ENCODE measurements at regions not wholly inside any gene's neighbourhood (a gene's known extent, or its start where the extent isn't known, plus 50 kb on each side); places are given as distances from the start of the nearest gene placed in this dataset.

DNA sequence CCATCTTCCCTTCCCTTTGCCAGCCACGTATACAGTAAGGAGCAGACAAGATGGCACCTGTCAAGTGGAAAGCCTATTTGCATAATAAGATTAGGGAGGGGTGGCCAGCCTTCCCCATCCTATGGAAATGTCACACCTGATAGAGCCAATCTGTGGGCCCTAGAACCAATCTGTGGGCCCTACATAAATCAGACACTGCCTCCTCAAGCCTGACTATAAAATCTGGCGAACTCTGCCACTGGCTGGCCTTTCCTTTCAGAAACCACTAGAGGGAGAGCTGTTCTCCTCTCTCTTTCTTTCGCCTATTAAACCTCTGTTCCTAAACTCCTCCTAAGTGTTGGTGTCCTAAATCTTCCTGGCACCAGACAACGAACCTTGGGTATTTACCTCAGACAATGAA lies 231.5 kb upstream of the KLHL1 start:
- Mint-ChIP-seq H3K9me3 (ENCODE audit: unreplicated experiment) (no peaks in the 10 kb centered on the region), H3K27ac (ENCODE audit: unreplicated experiment) (no peak overlapping the region), H3K36me3 (ENCODE audit: low read depth, unreplicated experiment) (no peaks in the 10 kb centered on the region), H3K27me3 (ENCODE audit: low read depth, unreplicated experiment) (no peaks in the 10 kb centered on the region), H3K4me3 (ENCODE audit: unreplicated experiment) (no peak overlapping the region), H3K4me1 (ENCODE audit: low read depth, unreplicated experiment) (no peaks in the 10 kb centered on the region)
- H4K20me1 ChIP-seq (ENCODE audit: insufficient read depth, low read length): no peaks in the 10 kb centered on the region
- no peak overlapping the region for H2AFZ ChIP-seq (ENCODE audit: low read depth, low read length)
- no peaks in the 10 kb centered on the region for H3K4me1 ChIP-seq (ENCODE audit: insufficient read depth, low read length)
- no peaks in the 10 kb centered on the region for H3K36me3 ChIP-seq (ENCODE audit: insufficient read depth, low read length)
- FAIRE-seq (no peak), DNase-seq (ENCODE audit: low read depth) (no peak)
- TF ChIP-seq EZH2 (IDR thresholded peaks at IDR 0.05; ENCODE audit: insufficient read depth, low read length): no peak
- TF ChIP-seq, protein P1, sequence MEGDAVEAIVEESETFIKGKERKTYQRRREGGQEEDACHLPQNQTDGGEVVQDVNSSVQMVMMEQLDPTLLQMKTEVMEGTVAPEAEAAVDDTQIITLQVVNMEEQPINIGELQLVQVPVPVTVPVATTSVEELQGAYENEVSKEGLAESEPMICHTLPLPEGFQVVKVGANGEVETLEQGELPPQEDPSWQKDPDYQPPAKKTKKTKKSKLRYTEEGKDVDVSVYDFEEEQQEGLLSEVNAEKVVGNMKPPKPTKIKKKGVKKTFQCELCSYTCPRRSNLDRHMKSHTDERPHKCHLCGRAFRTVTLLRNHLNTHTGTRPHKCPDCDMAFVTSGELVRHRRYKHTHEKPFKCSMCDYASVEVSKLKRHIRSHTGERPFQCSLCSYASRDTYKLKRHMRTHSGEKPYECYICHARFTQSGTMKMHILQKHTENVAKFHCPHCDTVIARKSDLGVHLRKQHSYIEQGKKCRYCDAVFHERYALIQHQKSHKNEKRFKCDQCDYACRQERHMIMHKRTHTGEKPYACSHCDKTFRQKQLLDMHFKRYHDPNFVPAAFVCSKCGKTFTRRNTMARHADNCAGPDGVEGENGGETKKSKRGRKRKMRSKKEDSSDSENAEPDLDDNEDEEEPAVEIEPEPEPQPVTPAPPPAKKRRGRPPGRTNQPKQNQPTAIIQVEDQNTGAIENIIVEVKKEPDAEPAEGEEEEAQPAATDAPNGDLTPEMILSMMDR (IDR thresholded peaks at IDR 0.05; ENCODE audit: insufficient read depth, low read depth, low read length): peak; percentile 43
- no peaks in the 10 kb centered on the region for H3K9me3 ChIP-seq (ENCODE audit: insufficient read depth, low read depth, low read length)
- no peak overlapping the region for H3K4me3 ChIP-seq (ENCODE audit: insufficient read depth, low read depth, low read length)
- H3K9ac ChIP-seq (ENCODE audit: low read length): no peak overlapping the region
- H3K27me3 ChIP-seq (ENCODE audit: insufficient read depth, low read length): no peaks in the 10 kb centered on the region
- H3K27ac ChIP-seq (ENCODE audit: low read depth, low read length): no peak overlapping the region
- no peak overlapping the region for H3K4me2 ChIP-seq (ENCODE audit: low read length)
- no peaks in the 10 kb centered on the region for H3K79me2 ChIP-seq (ENCODE audit: insufficient read depth, low read length)

DNA sequence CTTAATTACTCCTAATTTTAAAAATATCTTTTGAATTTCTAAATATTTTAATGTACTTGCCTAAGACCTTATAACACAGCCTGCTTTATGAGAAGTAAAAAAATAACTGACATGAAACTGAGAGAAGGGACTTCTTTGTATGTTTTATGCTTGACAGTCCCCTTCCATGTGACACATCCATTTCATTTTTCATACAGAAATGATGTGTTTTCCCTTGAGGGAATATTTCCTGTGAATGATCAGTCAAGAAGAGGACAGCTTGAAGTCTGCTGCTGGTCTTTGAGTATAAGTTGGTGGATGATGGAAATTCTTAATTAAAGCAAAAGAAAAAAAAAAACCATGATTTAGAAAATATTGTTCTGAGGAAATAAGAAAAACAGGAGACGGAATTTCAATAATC lies 230.4 kb upstream of the KLHL1 start:
- H3K4me2 ChIP-seq (ENCODE audit: low read length): no peak overlapping the region
- Mint-ChIP-seq H3K4me3 (ENCODE audit: unreplicated experiment) (no peak overlapping the region), H3K9me3 (ENCODE audit: unreplicated experiment) (no peaks in the 10 kb centered on the region), H3K36me3 (ENCODE audit: low read depth, unreplicated experiment) (no peaks in the 10 kb centered on the region), H3K27me3 (ENCODE audit: low read depth, unreplicated experiment) (no peaks in the 10 kb centered on the region), H3K4me1 (ENCODE audit: low read depth, unreplicated experiment) (no peaks in the 10 kb centered on the region), H3K27ac (ENCODE audit: unreplicated experiment) (no peak overlapping the region)
- H3K27me3 ChIP-seq (ENCODE audit: insufficient read depth, low read length): no peaks in the 10 kb centered on the region
- H3K9me3 ChIP-seq (ENCODE audit: insufficient read depth, low read depth, low read length): no peaks in the 10 kb centered on the region
- H3K4me1 ChIP-seq (ENCODE audit: insufficient read depth, low read length): no peaks in the 10 kb centered on the region
- H3K27ac ChIP-seq (ENCODE audit: low read depth, low read length): no peak overlapping the region
- H2AFZ ChIP-seq (ENCODE audit: low read depth, low read length): no peak overlapping the region
- H3K79me2 ChIP-seq (ENCODE audit: insufficient read depth, low read length): no peaks in the 10 kb centered on the region
- H3K36me3 ChIP-seq (ENCODE audit: insufficient read depth, low read length): no peaks in the 10 kb centered on the region
- FAIRE-seq (no peak), DNase-seq (ENCODE audit: low read depth) (no peak)
- H4K20me1 ChIP-seq (ENCODE audit: insufficient read depth, low read length): no peaks in the 10 kb centered on the region
- no peak overlapping the region for H3K4me3 ChIP-seq (ENCODE audit: insufficient read depth, low read depth, low read length)
- TF ChIP-seq EZH2 (IDR thresholded peaks at IDR 0.05; ENCODE audit: insufficient read depth, low read length): no peak
- TF ChIP-seq, protein P1 (IDR thresholded peaks at IDR 0.05; ENCODE audit: insufficient read depth, low read depth, low read length): no peak
- H3K9ac ChIP-seq (ENCODE audit: low read length): no peak overlapping the region

DNA sequence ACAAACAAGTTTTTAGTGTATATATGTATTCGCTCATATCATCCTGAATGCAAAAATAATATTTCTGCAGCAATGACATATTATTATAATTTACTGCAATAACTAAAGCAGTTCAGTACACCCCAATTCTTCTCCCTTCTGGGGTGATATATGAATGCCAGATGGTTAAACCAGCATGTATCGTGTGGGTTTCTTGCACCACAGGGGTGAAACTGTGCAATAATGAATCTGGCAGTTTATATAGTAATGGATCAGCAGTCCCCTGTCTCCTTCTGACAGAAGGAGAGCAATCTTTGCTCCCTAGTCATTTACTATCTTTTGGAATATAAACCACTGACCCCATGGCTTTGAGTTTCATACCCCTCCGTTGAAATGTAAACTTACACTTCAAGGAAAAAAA lies 228.6 kb upstream of the KLHL1 start:
- H3K27ac Mint-ChIP-seq (ENCODE audit: unreplicated experiment): no peak overlapping the region
- no peaks in the 10 kb centered on the region for H3K79me2 ChIP-seq (ENCODE audit: insufficient read depth, low read length)
- H3K4me1 ChIP-seq (ENCODE audit: insufficient read depth, low read length): no peaks in the 10 kb centered on the region
- no peak overlapping the region for H3K4me3 Mint-ChIP-seq (ENCODE audit: unreplicated experiment)
- H3K27me3 ChIP-seq (ENCODE audit: insufficient read depth, low read length): no peaks in the 10 kb centered on the region
- no peak for TF ChIP-seq EZH2 (IDR thresholded peaks at IDR 0.05; ENCODE audit: insufficient read depth, low read length)
- TF ChIP-seq, protein P1 (IDR thresholded peaks at IDR 0.05; ENCODE audit: insufficient read depth, low read depth, low read length): no peak
- no peak overlapping the region for H3K4me2 ChIP-seq (ENCODE audit: low read length)
- no peaks in the 10 kb centered on the region for H3K27me3 Mint-ChIP-seq (ENCODE audit: low read depth, unreplicated experiment)
- H3K4me3 ChIP-seq (ENCODE audit: insufficient read depth, low read depth, low read length): no peak overlapping the region
- no peak overlapping the region for H2AFZ ChIP-seq (ENCODE audit: low read depth, low read length)
- no peak for FAIRE-seq
- H3K9ac ChIP-seq (ENCODE audit: low read length): no peak overlapping the region
- no peaks in the 10 kb centered on the region for H3K9me3 ChIP-seq (ENCODE audit: insufficient read depth, low read depth, low read length)
- H3K36me3 Mint-ChIP-seq (ENCODE audit: low read depth, unreplicated experiment): no peaks in the 10 kb centered on the region
- H4K20me1 ChIP-seq (ENCODE audit: insufficient read depth, low read length): no peaks in the 10 kb centered on the region
- no peaks in the 10 kb centered on the region for H3K36me3 ChIP-seq (ENCODE audit: insufficient read depth, low read length)
- H3K9me3 Mint-ChIP-seq (ENCODE audit: unreplicated experiment): no peaks in the 10 kb centered on the region
- DNase-seq (ENCODE audit: low read depth): no peak
- no peak overlapping the region for H3K27ac ChIP-seq (ENCODE audit: low read depth, low read length)
- no peaks in the 10 kb centered on the region for H3K4me1 Mint-ChIP-seq (ENCODE audit: low read depth, unreplicated experiment)

Measured in astrocyte (in vitro differentiated cells and primary cell).